Left renal pelvis (tissue), 4 donors: ENCODE measurements at regions not wholly inside any gene's neighbourhood (a gene's known extent, or its start where the extent isn't known, plus 50 kb on each side); places are given as distances from the start of the nearest gene placed in this dataset.

Source experiments
- DNase-seq, 4 donors: peaks; one replicate each; pipeline ENCODE4 v3.0.0-alpha.2; 2013; ENCODE audit warnings: low read depth in 4 of 4, low spot score in 3 of 4

GRCh38 chr6:8739454-8739853, 304.1 kb upstream of the SLC35B3 start:
- DNase-seq: no peak

- DNase-seq: no peak
These were observed 303.6 kb upstream of the SLC35B3 start for GRCh38 chr6:8738951-8739350.

- DNase-seq: no peak
These were observed 301.0 kb upstream of the SLC35B3 start for GRCh38 chr6:8736156-8736895.

- DNase-seq: no peak
These were observed 298.5 kb upstream of the SLC35B3 start for GRCh38 chr6:8733879-8734278.

- no peak for DNase-seq
These were observed 296.5 kb upstream of the SLC35B3 start for GRCh38 chr6:8731874-8732273.

- DNase-seq: no peak
These were observed 275.5 kb upstream of the SLC35B3 start for GRCh38 chr6:8710668-8711431.

GRCh38 chr6:8707956-8708772, 272.8 kb upstream of the SLC35B3 start:
- peak in 3 of 4 donors; percentile 14 to 39 (median 16) for DNase-seq

- no peak for DNase-seq
These were observed 272.0 kb upstream of the SLC35B3 start for GRCh38 chr6:8707369-8707768.

GRCh38 chr6:8705435-8706020, 270.2 kb upstream of the SLC35B3 start:
- no peak for DNase-seq

GRCh38 chr6:8703059-8703458, 267.7 kb upstream of the SLC35B3 start:
- no peak for DNase-seq

- no peak for DNase-seq
These were observed 253.5 kb upstream of the SLC35B3 start for GRCh38 chr6:8688821-8689220.

- no peak for DNase-seq
These were observed 250.7 kb upstream of the SLC35B3 start for GRCh38 chr6:8686077-8686476.

GRCh38 chr6:8683204-8683603, 247.9 kb upstream of the SLC35B3 start:
- no peak for DNase-seq

- DNase-seq: no peak
These were observed 244.5 kb upstream of the SLC35B3 start for GRCh38 chr6:8679823-8680222.

- no peak for DNase-seq
These were observed 243.1 kb upstream of the SLC35B3 start for GRCh38 chr6:8678466-8678865.

- DNase-seq: no peak
These were observed 238.8 kb upstream of the SLC35B3 start for GRCh38 chr6:8674126-8674525.

- DNase-seq: no peak
These were observed 237.5 kb upstream of the SLC35B3 start for GRCh38 chr6:8672882-8673281.

GRCh38 chr6:8670792-8671191, 235.4 kb upstream of the SLC35B3 start:
- no peak for DNase-seq

- DNase-seq: no peak
These were observed 229.4 kb upstream of the SLC35B3 start for GRCh38 chr6:8664700-8665099.

- DNase-seq: no peak
These were observed 228.7 kb upstream of the SLC35B3 start for GRCh38 chr6:8664070-8664469.
